GM18502 (cell line): ENCODE measurements at regions not wholly inside any gene's neighbourhood (a gene's known extent, or its start where the extent isn't known, plus 50 kb on each side); places are given as distances from the start of the nearest gene placed in this dataset.

Experiments used
- ATAC-seq: cut with Tn5 transposase; IDR thresholded peaks from one replicate; pipeline ENCODE4 v1.9.1; 2021; ENCODE audit warnings: mild to moderate bottlenecking; ENCODE audit not compliant: unreplicated experiment, poor library complexity

DNA sequence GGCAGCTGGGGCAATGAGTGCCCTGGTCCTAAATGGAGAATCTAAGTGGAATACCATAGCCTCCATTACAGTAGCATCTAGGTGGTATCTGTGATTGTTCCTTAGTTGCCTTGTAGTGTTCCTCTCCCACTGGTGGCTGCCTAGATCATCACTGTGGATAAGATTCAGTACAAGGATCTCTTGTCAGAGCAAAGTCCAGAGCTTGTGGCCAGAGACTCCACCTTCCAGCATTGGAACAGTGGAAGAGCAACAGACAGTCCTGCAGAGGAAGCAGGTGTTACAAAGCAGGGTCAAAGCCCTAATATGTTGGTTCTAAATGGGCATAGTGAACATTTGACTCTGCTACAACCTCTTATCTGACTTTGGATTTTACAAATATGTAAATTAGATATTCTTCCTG lies 194.1 kb upstream of the GRIK2 start:
- ATAC-seq, result no peak

DNA sequence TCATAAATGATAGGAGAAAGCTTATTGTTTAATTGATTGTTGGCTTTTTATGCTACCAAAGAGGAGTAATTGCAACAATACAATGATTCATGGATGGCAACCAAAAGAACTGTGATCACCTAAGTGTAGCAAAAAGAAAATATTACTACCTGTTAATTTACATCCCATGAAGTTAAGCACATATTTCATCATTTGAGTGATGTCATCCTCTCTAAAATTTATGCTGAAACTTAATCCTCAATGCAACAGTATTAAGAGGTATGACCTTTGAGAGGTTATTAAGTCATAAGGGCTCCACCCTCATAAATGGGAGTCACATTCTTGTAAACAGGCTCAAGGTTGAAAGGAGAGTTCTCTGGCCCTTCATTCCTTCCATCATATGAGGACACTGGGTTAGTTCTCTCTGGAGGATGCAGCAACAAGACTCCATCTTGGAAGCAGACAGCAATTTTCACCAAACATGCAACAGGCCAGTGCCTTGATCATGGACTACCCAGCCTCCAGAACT lies 190.6 kb upstream of the GRIK2 start:
- ATAC-seq, result no peak

DNA sequence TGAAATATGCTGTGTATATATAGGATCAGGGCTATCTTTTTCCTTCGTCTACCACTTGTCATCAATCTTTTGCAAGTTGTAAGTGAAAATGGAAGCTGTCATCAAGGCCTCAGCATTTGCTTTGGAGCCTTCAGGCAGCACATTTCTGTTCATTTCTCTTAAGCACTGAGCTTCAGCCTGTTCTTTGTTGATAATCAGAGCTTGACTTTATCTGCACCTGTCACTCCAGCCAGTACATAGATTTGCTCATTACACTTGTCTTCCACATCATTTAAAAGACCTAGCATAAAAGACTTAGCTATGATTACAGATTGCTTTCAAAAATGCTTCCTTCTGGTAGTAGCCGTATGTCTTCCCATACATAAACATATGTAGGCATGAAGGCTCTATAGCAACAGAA lies 189.8 kb upstream of the GRIK2 start:
- ATAC-seq, result no peak

DNA sequence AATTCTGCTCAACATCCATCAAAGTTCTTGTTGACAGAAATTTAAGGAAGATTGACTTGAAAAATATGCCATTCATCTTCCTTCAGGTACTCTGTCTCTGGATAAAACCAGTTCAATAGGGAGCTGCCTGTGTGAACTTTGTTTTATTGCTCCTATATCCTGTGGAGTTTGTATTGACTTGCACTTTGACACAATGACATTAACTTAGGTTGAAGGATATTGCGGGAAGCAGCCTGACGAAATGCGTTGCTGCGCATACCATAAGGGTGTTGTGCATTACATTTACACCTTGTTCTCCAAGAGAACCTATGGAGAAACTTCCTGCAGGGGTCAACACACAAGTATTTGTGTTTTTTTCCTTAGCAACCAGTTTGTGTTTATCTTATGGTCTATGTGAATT lies 185.4 kb upstream of the GRIK2 start:
- no peak for ATAC-seq

DNA sequence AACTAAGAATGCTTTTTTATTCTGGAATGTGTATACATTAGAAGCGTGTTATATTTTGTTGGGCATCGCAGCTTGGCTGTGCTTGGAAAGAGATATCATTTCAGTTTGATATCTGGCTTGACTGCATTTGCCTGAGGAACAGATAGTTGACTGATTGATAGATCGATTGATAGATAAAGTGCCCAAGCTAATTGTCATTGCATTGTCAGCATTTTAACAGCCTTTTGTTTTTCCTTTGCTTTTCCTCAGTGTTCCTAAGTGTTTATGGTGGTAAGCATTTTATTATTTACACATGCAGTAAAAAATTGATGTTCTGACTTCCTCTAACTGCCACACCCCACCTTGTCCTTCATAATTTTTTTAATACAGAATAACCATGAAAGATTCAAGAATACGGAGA lies 180.9 kb upstream of the GRIK2 start:
- ATAC-seq, result no peak

DNA sequence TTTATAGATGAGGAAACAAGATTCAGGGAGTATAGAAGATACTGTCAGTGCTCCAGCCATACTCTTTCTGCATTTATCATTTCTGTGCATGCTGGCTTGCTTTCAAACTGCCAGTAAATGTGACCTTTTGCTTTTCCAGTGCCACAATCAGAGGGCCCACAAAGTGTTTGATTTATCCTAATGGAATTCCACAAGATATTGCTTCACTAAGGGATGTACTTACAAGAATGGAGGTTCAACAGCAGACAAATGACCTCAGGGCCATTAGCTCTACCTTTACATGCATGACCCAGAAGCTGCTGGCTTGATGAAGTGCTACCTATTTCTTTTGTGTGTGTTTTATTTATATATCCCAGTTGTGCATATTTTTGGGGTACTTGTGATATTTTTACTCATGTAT lies 171.5 kb upstream of the GRIK2 start:
- no peak for ATAC-seq

DNA sequence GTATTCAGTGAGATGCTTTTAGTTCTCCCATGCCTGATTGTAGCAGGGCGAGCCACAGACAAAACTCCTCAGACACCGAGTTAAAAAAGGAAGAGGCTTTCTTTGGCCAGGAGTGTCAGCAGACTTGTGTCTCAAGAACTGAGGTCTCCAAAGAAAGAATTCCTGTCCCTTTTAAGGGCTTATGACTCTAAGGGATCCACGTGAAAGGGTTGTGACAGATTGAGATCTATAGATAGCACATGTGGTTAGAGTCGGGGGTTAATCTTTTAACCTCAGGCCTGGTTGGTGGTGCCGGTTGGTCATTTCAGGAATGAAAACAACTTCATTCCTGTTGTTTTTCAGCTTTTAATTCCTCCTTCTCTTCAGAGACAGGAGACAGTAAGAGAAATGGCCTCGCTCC lies 168.8 kb upstream of the GRIK2 start:
- ATAC-seq, result no peak

DNA sequence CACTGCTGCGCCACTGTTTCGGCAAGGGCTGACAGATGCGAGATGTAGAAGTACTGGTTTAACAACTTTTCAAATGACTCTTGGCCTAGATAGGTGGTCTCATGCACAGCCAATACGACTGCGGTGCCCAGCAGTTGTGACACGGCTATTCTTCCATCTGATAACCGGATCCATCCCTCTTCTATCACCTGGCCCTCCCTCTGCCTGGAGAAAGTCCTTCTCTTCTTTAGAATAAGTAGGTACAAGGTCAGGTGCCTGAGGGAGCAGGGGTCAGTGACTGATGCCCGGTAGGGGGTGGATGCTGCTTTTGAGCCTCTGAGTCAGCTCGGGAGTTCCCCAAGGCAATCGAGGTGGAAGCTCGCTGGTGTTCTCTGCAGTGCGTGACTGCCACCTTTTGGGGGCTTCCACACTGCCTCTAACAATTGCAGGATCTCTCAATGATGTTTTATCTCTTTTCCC lies 166.8 kb upstream of the GRIK2 start:
- ATAC-seq, result no peak

DNA sequence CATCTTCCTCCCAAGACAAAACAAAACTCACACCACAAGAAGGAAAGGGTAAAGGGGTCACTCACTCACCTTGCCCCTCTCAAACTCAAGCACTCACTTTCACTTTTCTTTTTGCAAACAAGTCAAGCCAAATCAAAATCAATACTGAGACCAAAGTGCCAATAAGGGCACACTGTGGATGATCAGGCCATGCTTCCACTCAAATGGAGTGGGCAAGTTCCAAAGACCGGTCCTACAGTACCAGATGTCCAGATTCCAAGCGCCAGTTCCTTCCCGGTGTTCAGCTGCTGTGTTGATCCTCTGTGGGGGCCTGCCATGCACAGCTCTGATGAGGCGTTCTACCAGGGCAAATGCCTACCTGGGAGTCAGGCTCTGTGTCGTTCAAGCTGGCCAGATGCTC lies 162.6 kb upstream of the GRIK2 start:
- ATAC-seq, result no peak

DNA sequence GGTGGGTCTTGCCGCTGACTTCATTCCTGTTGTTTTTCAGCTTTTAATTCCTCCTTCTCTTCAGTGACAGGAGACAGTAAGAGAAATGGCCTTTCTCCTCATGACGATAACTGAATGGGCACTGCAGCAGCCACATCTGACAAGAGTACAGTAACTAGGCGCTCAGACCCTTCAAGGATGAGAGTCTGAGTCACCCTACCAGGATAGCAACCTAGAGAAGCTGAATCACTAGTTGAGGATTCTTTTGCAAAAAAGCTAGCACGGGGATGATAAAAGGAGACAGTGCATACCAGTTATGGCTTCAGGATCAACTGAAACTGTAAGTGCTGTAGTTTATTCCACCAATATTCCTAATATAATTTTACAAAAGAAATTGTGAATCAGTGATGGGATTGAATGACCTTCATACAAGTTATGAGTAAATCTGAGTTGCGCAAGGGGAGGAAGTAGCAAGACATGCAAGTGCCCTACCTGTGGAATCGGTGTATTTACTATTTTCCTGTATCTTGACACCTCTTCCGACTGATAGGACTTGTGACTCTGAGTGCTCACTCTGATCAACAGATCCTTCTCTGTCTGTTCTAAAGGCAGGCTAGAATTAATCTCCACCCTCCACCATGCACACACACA lies 161.8 kb upstream of the GRIK2 start:
- no peak for ATAC-seq

DNA sequence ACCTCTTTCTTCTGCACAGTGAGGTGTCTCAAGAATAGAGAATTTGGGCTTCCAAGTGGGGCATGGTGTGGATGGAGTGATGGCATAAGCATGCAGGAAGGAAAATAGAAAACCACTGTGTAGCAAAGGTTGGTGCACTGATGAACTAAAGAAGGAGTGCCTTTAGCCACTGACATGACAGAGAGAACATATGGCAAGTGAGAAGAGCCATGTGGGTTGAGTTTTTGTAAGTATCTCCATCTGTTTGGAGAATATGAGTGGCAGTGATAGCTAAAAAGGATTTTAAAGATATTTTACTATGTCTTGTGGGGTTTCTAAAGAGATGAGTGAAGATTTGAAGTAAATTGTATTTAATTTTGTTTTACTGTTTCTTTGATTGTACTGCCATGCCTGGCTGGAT lies 160.5 kb upstream of the GRIK2 start:
- no peak for ATAC-seq

DNA sequence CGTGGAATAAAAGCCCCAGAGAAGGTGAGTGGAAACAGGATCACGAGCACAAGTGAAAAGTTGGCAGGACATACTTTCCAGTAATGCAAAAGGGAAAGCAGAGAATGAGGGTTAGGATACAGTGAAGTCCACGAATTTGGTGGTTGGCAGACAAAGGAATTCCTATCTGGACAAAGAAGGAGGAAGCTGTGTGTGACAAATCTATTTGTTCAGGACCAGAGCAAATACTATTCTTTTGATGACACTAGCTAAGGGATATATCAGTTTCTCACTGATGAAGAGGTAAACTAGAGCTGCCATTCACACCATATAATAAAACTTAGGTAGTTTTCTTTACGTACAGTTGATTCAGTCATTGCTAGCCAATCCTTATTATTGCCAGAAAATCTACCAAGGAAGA lies 156.8 kb upstream of the GRIK2 start:
- ATAC-seq, result no peak

DNA sequence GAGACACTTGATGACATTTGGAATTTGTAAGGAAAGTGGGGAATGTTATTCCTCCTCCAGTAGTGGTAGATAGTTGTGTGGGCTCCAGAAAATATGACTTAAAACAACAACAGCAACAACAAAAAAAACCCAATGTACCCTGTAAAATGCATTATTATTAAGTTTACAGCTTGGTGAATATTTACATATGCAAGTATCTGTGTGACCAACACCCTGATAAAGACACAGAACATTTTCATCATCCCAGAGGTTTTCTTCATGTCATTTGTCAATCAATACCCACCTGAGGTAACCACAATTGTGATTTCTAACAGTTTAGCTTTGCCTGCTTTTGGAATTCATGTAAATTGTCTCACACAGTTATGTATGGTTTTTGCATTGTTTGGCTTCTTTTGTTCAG lies 152.1 kb upstream of the GRIK2 start:
- ATAC-seq, result no peak

DNA sequence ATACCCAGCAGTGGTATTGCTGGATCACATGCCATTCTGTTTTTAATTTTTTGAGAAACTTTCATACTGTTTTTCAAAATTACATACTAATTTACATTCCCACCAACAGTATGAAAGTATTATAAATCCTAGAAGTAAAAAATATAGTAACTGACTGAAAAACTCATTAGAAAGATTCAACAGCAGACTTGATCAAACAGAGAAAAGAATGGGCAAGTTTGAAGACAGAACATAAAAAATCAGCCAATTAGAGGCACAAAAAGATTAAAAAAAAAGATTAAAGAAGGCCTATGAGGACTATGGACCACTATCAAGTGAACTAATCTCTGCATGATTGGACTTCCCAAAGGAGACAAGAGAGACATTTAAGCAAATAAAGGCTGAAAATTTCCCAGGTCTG lies 144.0 kb upstream of the GRIK2 start:
- no peak for ATAC-seq

DNA sequence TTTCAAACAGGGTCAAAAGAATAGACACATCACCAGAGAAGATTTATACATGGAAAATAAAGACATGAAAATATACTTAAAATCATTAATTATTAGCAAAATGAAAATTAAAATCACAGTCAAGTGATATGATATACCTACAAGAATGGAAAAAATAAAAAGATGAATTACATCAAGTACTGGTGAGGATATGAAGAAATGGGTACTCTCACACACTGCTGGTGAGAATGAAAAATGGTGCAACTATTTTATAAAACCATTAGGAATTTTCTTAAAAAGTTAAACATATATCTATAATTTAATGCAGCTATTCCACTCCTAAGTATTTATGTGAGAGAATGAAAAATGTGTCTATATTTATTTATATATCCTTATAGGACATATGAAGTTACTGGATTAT lies 136.3 kb upstream of the GRIK2 start:
- ATAC-seq, result no peak

DNA sequence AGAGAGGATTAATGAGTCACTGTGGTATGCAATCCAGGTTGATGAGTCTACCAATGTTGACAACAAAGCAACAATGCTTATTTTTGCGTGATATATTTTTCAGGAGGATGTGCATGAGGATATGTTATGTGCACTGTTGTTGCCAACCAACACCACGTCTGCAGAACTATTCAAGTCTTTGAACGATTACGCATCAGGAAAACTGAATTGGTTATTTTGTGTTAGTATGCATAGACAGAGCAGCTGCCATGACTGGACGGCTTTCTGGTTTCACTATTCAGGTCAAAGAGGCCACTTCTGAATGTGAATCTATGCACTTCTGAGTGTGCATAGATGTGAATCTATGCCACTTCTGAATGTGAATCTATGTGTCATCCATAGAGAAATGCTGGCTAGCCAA lies 134.0 kb upstream of the GRIK2 start:
- no peak for ATAC-seq

DNA sequence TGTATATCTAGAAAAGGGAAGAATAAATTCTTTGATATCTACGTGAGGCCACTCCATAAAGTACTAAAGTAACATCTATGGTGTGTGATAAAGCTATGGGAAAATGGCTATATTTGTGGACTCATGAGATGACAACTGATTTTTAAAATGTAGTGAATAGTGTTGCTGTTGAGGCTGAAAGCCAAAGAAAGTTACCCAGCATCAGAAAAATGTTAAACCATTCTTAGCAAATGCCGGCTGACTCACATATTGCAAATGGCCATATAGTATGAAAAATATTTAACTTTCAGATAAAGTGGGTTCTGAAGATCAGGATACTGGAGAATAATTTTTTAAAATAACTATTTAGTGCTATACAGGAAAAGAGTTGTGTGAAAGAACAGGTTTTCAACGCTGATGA lies 129.9 kb upstream of the GRIK2 start:
- ATAC-seq, result no peak

DNA sequence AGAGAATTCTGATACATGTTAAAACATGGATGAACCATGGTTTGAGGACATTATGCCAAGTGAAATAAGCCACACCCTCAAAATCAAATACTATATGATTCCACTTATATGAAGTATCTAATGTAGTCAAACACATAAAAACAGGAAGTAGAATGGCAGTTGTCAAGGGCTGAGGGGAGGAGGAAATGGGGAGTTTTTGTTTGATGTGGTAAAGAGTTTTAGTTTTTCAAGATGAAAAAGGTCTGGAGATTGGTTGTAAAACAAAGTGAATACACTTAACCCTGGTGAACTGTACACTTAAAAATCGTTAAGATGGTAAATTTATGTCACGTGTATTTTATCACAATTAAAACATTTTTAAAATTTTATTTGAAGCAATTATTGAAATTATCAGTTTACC lies 127.4 kb upstream of the GRIK2 start:
- no peak for ATAC-seq

DNA sequence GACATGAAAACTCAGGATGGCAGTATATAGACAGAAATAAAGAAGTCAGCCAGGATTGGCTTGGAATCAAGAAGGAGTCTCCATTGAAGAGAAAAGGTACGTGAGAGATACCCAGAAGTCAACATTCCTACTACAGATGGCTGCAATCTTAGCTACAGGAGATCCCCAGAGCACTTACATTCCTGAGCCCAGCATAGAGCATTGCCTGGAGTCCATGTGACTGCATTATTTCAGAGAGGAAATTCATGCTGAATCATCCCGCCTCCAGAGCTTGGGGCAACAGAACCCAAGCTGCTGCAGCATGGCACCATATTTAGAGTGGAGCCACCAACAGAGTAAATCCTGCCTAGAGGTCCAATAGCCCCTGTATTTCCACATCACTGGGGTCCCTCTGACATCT lies 125.0 kb upstream of the GRIK2 start:
- no peak for ATAC-seq

DNA sequence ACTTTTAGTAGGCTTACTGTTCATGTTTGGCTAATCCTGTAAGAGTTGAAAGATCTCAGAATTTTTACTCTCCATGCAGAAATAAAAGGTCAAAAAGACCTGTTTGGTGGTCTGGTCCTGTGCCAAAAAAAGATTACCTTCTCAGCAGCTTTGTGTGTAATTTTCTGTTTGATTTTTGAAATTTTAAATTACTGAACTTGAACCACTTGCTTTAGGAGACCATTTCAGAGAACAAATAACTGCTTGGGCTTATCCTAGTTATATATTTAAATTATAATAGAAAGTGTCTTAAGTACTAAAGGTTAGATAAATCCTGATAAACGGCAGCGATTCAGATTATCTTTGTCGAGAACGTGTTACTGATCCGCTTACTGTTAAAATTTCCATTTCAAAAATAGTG lies 118.3 kb upstream of the GRIK2 start:
- ATAC-seq, result no peak

DNA sequence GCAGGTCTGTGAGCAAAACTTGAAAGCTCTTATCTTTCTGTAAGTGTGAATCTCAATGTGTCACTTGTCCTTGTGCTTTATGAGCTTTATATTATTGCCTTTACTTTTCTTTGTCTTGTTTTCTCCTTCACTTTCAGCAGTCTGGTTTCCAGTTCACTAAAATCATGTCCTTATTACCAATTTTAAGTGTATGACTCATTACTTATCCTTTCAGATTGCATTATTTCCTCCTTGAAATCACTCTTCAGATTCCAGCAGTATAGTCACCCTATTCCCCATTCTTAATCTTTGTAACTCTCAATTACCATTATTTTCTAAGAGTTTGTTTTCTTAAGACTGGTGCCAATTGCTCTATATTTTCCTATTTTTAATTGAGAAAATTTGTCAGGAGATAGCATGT lies 117.4 kb upstream of the GRIK2 start:
- ATAC-seq, result no peak

DNA sequence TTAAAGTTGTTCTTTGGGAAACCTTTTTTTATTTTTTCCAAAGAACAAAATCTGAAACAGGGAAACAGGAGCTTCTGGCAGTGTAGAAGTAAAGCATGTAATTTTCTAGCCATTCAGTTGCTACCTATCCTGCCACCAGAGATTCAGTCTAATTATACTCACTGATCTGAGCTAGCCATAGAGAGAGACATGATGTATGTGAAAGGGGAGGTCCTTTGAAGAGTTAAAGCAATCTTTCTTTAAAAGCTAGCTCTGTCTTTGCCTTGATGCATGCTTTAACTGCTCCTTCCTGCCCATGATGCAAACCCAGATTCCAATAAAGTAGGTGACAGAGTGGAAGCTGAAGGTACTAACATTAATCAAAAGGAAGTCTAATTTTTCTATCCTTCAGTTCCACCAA lies 114.1 kb upstream of the GRIK2 start:
- ATAC-seq, result no peak

DNA sequence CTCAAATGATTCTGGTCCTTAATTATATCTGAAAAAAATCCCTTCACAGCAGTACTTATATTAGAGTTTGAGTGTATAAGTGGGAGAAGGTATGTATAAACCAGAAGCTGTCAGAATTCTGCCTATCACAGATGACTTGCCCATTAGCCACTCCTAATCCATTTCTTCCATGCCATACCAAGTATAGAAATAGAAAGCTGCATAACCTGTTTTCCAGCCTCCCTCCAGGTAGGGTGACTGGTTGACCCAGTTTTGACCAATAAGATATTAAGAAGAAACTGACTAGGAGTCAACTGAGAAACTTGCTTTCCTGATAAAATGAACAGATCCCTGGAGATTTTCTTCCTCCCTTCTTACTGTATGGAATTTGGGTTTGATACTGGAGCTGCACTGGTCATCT lies 112.2 kb upstream of the GRIK2 start:
- ATAC-seq, result no peak
